Duodenal mucosa (tissue), 2 donors: ENCODE measurements at regions not wholly inside any gene's neighbourhood (a gene's known extent, or its start where the extent isn't known, plus 50 kb on each side); places are given as distances from the start of the nearest gene placed in this dataset.

Experiments used
- H3K27ac ChIP-seq: one replicate; pipeline ENCODE4 v1.7.0; 2013; ENCODE audit warnings: low read depth, low read length
- H3K27me3 ChIP-seq, 2 donors: one replicate each; pipeline ENCODE4 v1.7.0; 2013; ENCODE audit warnings: low read length in 2 of 2, control low read depth in 1 of 2; ENCODE audit not compliant: insufficient read depth in 2 of 2, control insufficient read depth in 1 of 2
- H3K36me3 ChIP-seq, 2 donors: one replicate each; pipeline ENCODE4 v1.7.0; 2013; ENCODE audit warnings: low read length in 2 of 2, control low read depth in 1 of 2; ENCODE audit not compliant: insufficient read depth in 2 of 2, control insufficient read depth in 1 of 2
- H3K4me1 ChIP-seq, 2 donors: one replicate each; pipeline ENCODE4 v1.7.0; 2013; ENCODE audit warnings: low read length in 2 of 2, control low read depth in 1 of 2; ENCODE audit not compliant: insufficient read depth in 2 of 2, control insufficient read depth in 1 of 2
- H3K4me3 ChIP-seq, 2 donors: one replicate each; pipeline ENCODE4 v1.7.0; 2013; ENCODE audit warnings: low read length in 2 of 2, low read depth in 1 of 2
- H3K9ac ChIP-seq, 2 donors: one replicate each; pipeline ENCODE4 v1.7.0; 2013; ENCODE audit warnings: low read length in 2 of 2, low read depth in 1 of 2
- H3K9me3 ChIP-seq, 2 donors: one replicate each; pipeline ENCODE4 v1.7.0; 2013; ENCODE audit warnings: low read length in 2 of 2, control low read depth in 1 of 2; ENCODE audit not compliant: control insufficient read depth in 1 of 2

- H3K9ac ChIP-seq = no peak overlapping the region
- no peak overlapping the region for H3K27ac ChIP-seq
- peaks cover 0 to 3% of the 10 kb centered on the region in 2 donors for H3K9me3 ChIP-seq
- no peaks in the 10 kb centered on the region for H3K4me1 ChIP-seq
- H3K4me3 ChIP-seq = no peak overlapping the region
- H3K36me3 ChIP-seq = no peaks in the 10 kb centered on the region
- no peaks in the 10 kb centered on the region for H3K27me3 ChIP-seq
These were observed 149.5 kb downstream of the TMTC3 start for GRCh38 chr12:88291498-88292131.

GRCh38 chr12:88298014-88298682 lies 156.0 kb downstream of the TMTC3 start:
- H3K4me3 ChIP-seq = no peak overlapping the region
- H3K27ac ChIP-seq = no peak overlapping the region
- H3K36me3 ChIP-seq = no peaks in the 10 kb centered on the region
- no peak overlapping the region for H3K9ac ChIP-seq
- no peaks in the 10 kb centered on the region for H3K9me3 ChIP-seq
- no peaks in the 10 kb centered on the region for H3K4me1 ChIP-seq
- no peaks in the 10 kb centered on the region for H3K27me3 ChIP-seq

GRCh38 chr12:88298761-88299242 lies 156.7 kb downstream of the TMTC3 start:
- no peaks in the 10 kb centered on the region for H3K9me3 ChIP-seq
- H3K9ac ChIP-seq = no peak overlapping the region
- no peaks in the 10 kb centered on the region for H3K4me1 ChIP-seq
- no peak overlapping the region for H3K27ac ChIP-seq
- no peaks in the 10 kb centered on the region for H3K27me3 ChIP-seq
- no peak overlapping the region for H3K4me3 ChIP-seq
- no peaks in the 10 kb centered on the region for H3K36me3 ChIP-seq

- H3K4me1 ChIP-seq = no peaks in the 10 kb centered on the region
- no peak overlapping the region for H3K9ac ChIP-seq
- no peak overlapping the region for H3K27ac ChIP-seq
These were observed 157.5 kb downstream of the TMTC3 start for GRCh38 chr12:88299567-88300101.

GRCh38 chr12:88300931-88301330 lies 158.8 kb downstream of the TMTC3 start:
- H3K27ac ChIP-seq = no peak overlapping the region
- no peaks in the 10 kb centered on the region for H3K27me3 ChIP-seq
- no peaks in the 10 kb centered on the region for H3K36me3 ChIP-seq
- no peaks in the 10 kb centered on the region for H3K9me3 ChIP-seq
- no peak overlapping the region for H3K9ac ChIP-seq
- peaks cover 7 to 9% of the 10 kb centered on the region in 2 donors for H3K4me1 ChIP-seq
- H3K4me3 ChIP-seq = no peak overlapping the region

More at GRCh38 chr12:88299567-88300101, 157.5 kb downstream of the TMTC3 start:
- H3K4me3 ChIP-seq = no peak overlapping the region
- no peaks in the 10 kb centered on the region for H3K27me3 ChIP-seq
- H3K9me3 ChIP-seq = no peaks in the 10 kb centered on the region
- H3K36me3 ChIP-seq = no peaks in the 10 kb centered on the region

- Histone ChIP-seq H3K9me3 (no peaks in the 10 kb centered on the region), H3K9ac (no peak overlapping the region), H3K4me1 (peaks cover 14 to 15% of the 10 kb centered on the region in 2 donors), H3K27ac (no peak overlapping the region), H3K27me3 (no peaks in the 10 kb centered on the region), H3K4me3 (no peak overlapping the region), H3K36me3 (no peaks in the 10 kb centered on the region)
These were observed 161.2 kb downstream of the TMTC3 start for GRCh38 chr12:88303335-88303734.

- H3K9ac ChIP-seq = no peak overlapping the region
- H3K27me3 ChIP-seq = no peaks in the 10 kb centered on the region
- no peaks in the 10 kb centered on the region for H3K9me3 ChIP-seq
- no peak overlapping the region for H3K4me3 ChIP-seq
- H3K27ac ChIP-seq = no peak overlapping the region
- no peaks in the 10 kb centered on the region for H3K36me3 ChIP-seq
- H3K4me1 ChIP-seq = peaks cover 14 to 15% of the 10 kb centered on the region in 2 donors
These were observed 163.3 kb downstream of the TMTC3 start for GRCh38 chr12:88305254-88305890.

- Histone ChIP-seq H3K4me1 (peaks cover 14 to 15% of the 10 kb centered on the region in 2 donors), H3K27ac (no peak overlapping the region)
These were observed 164.5 kb downstream of the TMTC3 start for GRCh38 chr12:88306471-88307069.

GRCh38 chr12:88307961-88308360 lies 165.9 kb downstream of the TMTC3 start:
- H3K9me3 ChIP-seq = no peaks in the 10 kb centered on the region
- no peak overlapping the region for H3K9ac ChIP-seq
- peaks cover 14 to 15% of the 10 kb centered on the region in 2 donors for H3K4me1 ChIP-seq
- H3K4me3 ChIP-seq = no peak overlapping the region
- H3K27me3 ChIP-seq = no peaks in the 10 kb centered on the region
- H3K27ac ChIP-seq = no peak overlapping the region
- no peaks in the 10 kb centered on the region for H3K36me3 ChIP-seq

More at GRCh38 chr12:88306471-88307069, 164.5 kb downstream of the TMTC3 start:
- no peak overlapping the region for H3K9ac ChIP-seq
- H3K27me3 ChIP-seq = no peaks in the 10 kb centered on the region
- no peak overlapping the region for H3K4me3 ChIP-seq
- no peaks in the 10 kb centered on the region for H3K9me3 ChIP-seq
- no peaks in the 10 kb centered on the region for H3K36me3 ChIP-seq

GRCh38 chr12:88308825-88309224 lies 166.7 kb downstream of the TMTC3 start:
- Histone ChIP-seq H3K27ac (no peak overlapping the region), H3K27me3 (no peaks in the 10 kb centered on the region), H3K4me1 (peaks cover 14 to 15% of the 10 kb centered on the region in 2 donors), H3K4me3 (no peak overlapping the region), H3K9me3 (no peaks in the 10 kb centered on the region), H3K36me3 (no peaks in the 10 kb centered on the region), H3K9ac (no peak overlapping the region)
